ENCODE measurements at regions not wholly inside any gene's neighbourhood (a gene's known extent, or its start where the extent isn't known, plus 50 kb on each side); places are given as distances from the start of the nearest gene placed in this dataset.

- no peak for TF ChIP-seq ETS1 (IDR thresholded peaks at IDR 0.05)
- TF ChIP-seq EZH2phosphoT487 (IDR thresholded peaks at IDR 0.05; ENCODE audit: unreplicated experiment): no peak
- no peak for TF ChIP-seq ZNF114 (CRISPR knock-in tag; IDR thresholded peaks at IDR 0.05)
- no peak for TF ChIP-seq POLR2AphosphoS5 (IDR thresholded peaks at IDR 0.05; ENCODE audit: low read depth)
- no peak for TF ChIP-seq JUNB (IDR thresholded peaks at IDR 0.05; ENCODE audit: unreplicated experiment)
Measured at GRCh38 chr12:128091951-128092382, 175.0 kb upstream of the TMEM132C start (continued).

DNA sequence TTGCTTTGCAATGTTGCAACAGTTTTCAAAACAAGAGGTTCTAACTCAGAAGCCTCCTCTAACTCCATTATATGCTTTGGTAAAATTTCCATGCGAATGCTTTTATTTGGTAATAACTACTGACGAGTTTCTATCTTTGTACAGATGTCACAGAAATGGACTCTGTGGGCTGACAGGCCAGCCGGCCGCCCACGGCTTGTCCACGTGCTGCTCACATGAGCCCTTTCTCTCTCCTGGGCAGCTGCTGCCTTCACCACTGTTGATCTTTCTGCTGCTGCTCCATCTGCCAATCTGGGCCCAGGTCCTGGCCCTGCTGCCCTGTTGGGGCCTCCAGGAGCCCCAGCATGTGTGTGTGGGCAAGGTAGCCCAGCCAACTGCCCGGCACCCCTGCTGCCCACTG, 168.2 kb upstream of the TMEM132C start:
- H3K9me3 Mint-ChIP-seq: peaks cover 93% of the 10 kb centered on the region
- H3K27me3 ChIP-seq (ENCODE audit: insufficient read depth): no peaks in the 10 kb centered on the region
- H3K36me3 Mint-ChIP-seq (ENCODE audit: low read depth): peaks cover 42% of the 10 kb centered on the region
- no peaks in the 10 kb centered on the region for H4K20me1 ChIP-seq (replicated peaks; ENCODE audit: insufficient read depth)
- no peak overlapping the region for H3K4me2 ChIP-seq
- no peak overlapping the region for H3K27ac Mint-ChIP-seq
- no peak overlapping the region for H2AFZ ChIP-seq
- no peak overlapping the region for H3K27ac ChIP-seq (ENCODE audit: low read depth)
- no peaks in the 10 kb centered on the region for H3K27me3 Mint-ChIP-seq (ENCODE audit: insufficient read depth, low read depth, poor library complexity)
- DNase-seq (ENCODE audit: low spot score): no peak
- peaks cover 5% of the 10 kb centered on the region; the same call in 1 of the 2 replicates for H3K36me3 ChIP-seq (ENCODE audit: insufficient read depth)
- H3K4me1 ChIP-seq (ENCODE audit: insufficient read depth): no peaks in the 10 kb centered on the region
- no peaks in the 10 kb centered on the region for H3K9me2 ChIP-seq (ENCODE audit: insufficient read depth)
- H3K4me1 Mint-ChIP-seq: no peaks in the 10 kb centered on the region
- H3F3A ChIP-seq (replicated peaks; ENCODE audit: low read depth): no peaks in the 10 kb centered on the region
- H3K79me2 ChIP-seq (replicated peaks; ENCODE audit: insufficient read depth): no peaks in the 10 kb centered on the region
- TF ChIP-seq JUNB (IDR thresholded peaks at IDR 0.05; ENCODE audit: unreplicated experiment): no peak
- no peak for TF ChIP-seq STAT1 (IDR thresholded peaks at IDR 0.05; ENCODE audit: unreplicated experiment)
- no peak for TF ChIP-seq NANOG (IDR thresholded peaks at IDR 0.05; ENCODE audit: borderline replicate concordance)
- TF ChIP-seq ZNF331 (CRISPR knock-in tag; IDR thresholded peaks at IDR 0.05; ENCODE audit: low read depth): no peak
- TF ChIP-seq, protein P1, sequence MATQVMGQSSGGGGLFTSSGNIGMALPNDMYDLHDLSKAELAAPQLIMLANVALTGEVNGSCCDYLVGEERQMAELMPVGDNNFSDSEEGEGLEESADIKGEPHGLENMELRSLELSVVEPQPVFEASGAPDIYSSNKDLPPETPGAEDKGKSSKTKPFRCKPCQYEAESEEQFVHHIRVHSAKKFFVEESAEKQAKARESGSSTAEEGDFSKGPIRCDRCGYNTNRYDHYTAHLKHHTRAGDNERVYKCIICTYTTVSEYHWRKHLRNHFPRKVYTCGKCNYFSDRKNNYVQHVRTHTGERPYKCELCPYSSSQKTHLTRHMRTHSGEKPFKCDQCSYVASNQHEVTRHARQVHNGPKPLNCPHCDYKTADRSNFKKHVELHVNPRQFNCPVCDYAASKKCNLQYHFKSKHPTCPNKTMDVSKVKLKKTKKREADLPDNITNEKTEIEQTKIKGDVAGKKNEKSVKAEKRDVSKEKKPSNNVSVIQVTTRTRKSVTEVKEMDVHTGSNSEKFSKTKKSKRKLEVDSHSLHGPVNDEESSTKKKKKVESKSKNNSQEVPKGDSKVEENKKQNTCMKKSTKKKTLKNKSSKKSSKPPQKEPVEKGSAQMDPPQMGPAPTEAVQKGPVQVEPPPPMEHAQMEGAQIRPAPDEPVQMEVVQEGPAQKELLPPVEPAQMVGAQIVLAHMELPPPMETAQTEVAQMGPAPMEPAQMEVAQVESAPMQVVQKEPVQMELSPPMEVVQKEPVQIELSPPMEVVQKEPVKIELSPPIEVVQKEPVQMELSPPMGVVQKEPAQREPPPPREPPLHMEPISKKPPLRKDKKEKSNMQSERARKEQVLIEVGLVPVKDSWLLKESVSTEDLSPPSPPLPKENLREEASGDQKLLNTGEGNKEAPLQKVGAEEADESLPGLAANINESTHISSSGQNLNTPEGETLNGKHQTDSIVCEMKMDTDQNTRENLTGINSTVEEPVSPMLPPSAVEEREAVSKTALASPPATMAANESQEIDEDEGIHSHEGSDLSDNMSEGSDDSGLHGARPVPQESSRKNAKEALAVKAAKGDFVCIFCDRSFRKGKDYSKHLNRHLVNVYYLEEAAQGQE (IDR thresholded peaks at IDR 0.05; ENCODE audit: unreplicated experiment): no peak
- no peak for TF ChIP-seq CREB1 (CRISPR knock-in tag; IDR thresholded peaks at IDR 0.05; ENCODE audit: low read depth)
- TF ChIP-seq POLR2AphosphoS5 (IDR thresholded peaks at IDR 0.05; ENCODE audit: low read depth): no peak
- TF ChIP-seq EZH2phosphoT487 (IDR thresholded peaks at IDR 0.05; ENCODE audit: unreplicated experiment): no peak
- no peak overlapping the region for H3K4me3 ChIP-seq
- H3K4me3 Mint-ChIP-seq: no peak overlapping the region
- no peak for ATAC-seq

DNA sequence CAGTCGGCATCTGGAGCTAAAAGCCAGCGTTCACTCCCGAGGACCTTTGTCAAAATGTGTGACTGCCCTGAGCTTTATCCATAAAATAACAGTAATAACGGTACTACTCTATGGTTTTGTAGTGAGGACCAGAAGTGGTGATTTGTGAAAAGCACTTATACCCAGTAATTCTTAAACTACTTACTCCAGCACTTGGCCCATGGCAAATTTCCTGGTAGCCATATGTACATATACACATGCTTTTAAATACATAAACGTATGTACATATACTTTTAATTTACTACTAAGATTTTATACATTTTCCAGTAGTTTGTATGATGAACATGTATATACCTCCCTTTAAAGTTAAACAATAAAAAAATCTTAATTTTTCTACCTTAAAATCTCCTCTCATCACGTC, 163.8 kb upstream of the TMEM132C start:
- Histone ChIP-seq H3K27ac (ENCODE audit: low read depth) (no peak overlapping the region), H3K9me2 (ENCODE audit: insufficient read depth) (no peaks in the 10 kb centered on the region), H3K4me1 (ENCODE audit: insufficient read depth) (no peaks in the 10 kb centered on the region), H3K4me3 (no peak overlapping the region), H3K27me3 (ENCODE audit: insufficient read depth) (no peaks in the 10 kb centered on the region), H3F3A (replicated peaks; ENCODE audit: low read depth) (no peaks in the 10 kb centered on the region), H3K79me2 (replicated peaks; ENCODE audit: insufficient read depth) (no peaks in the 10 kb centered on the region), H3K36me3 (ENCODE audit: insufficient read depth) (peaks cover 4% of the 10 kb centered on the region; the same call in 1 of the 2 replicates), H4K20me1 (replicated peaks; ENCODE audit: insufficient read depth) (no peaks in the 10 kb centered on the region), H3K4me2 (no peak overlapping the region), H2AFZ (no peak overlapping the region)
- Mint-ChIP-seq H3K27me3 (ENCODE audit: insufficient read depth, low read depth, poor library complexity) (no peaks in the 10 kb centered on the region), H3K9me3 (peaks cover 89% of the 10 kb centered on the region), H3K4me1 (no peaks in the 10 kb centered on the region), H3K36me3 (ENCODE audit: low read depth) (peaks cover 31% of the 10 kb centered on the region), H3K27ac (no peak overlapping the region), H3K4me3 (no peak overlapping the region)
- ATAC-seq (no peak), DNase-seq (ENCODE audit: low spot score) (no peak)
- no peak for TF ChIP-seq NANOG (IDR thresholded peaks at IDR 0.05; ENCODE audit: borderline replicate concordance)
- no peak for TF ChIP-seq JUNB (IDR thresholded peaks at IDR 0.05; ENCODE audit: unreplicated experiment)
- TF ChIP-seq, protein P1 (IDR thresholded peaks at IDR 0.05; ENCODE audit: unreplicated experiment): no peak
- no peak for TF ChIP-seq POLR2AphosphoS5 (IDR thresholded peaks at IDR 0.05; ENCODE audit: low read depth)
- no peak for TF ChIP-seq CTCF (conservative IDR thresholded peaks at IDR 0.05; ENCODE audit: low read depth in 2 of 2)
- TF ChIP-seq EZH2 (IDR thresholded peaks at IDR 0.05; ENCODE audit: low read depth, unreplicated experiment): no peak
